ENCODE measurements at regions not wholly inside any gene's neighbourhood (a gene's known extent, or its start where the extent isn't known, plus 50 kb on each side); places are given as distances from the start of the nearest gene placed in this dataset.

GRCh38 chr6:165013701-165014100 is 295.7 kb downstream of the C6orf118 start:
- no peak for TF ChIP-seq CTCF (IDR thresholded peaks at IDR 0.05)
- TF ChIP-seq POLR2AphosphoS5 (IDR thresholded peaks at IDR 0.05) = no peak
- no peak for TF ChIP-seq POLR2A (IDR thresholded peaks at IDR 0.05)
